Renal cortex interstitium (tissue), 11 donors: ENCODE measurements at regions not wholly inside any gene's neighbourhood (a gene's known extent, or its start where the extent isn't known, plus 50 kb on each side); places are given as distances from the start of the nearest gene placed in this dataset.

Experiments
- DNase-seq, 11 donors: peaks; one replicate each; pipeline ENCODE4 v3.0.0-alpha.2; 2013; ENCODE audit warnings: low read depth in 9 of 11, low spot score in 4 of 11; ENCODE audit errors: extremely low read depth in 1 of 11

- no peak for DNase-seq
Measured at GRCh38 chr1:60596791-60597750, 485.3 kb upstream of the NFIA start.

GRCh38 chr1:60591583-60591982 lies 490.8 kb upstream of the NFIA start:
- no peak for DNase-seq

GRCh38 chr1:60589916-60590315 lies 492.4 kb upstream of the NFIA start:
- no peak for DNase-seq

- no peak for DNase-seq
Measured at GRCh38 chr1:60589046-60589748, 493.2 kb upstream of the NFIA start.

- DNase-seq: no peak
Measured at GRCh38 chr1:60584371-60584770, 498.0 kb upstream of the NFIA start.

DNA sequence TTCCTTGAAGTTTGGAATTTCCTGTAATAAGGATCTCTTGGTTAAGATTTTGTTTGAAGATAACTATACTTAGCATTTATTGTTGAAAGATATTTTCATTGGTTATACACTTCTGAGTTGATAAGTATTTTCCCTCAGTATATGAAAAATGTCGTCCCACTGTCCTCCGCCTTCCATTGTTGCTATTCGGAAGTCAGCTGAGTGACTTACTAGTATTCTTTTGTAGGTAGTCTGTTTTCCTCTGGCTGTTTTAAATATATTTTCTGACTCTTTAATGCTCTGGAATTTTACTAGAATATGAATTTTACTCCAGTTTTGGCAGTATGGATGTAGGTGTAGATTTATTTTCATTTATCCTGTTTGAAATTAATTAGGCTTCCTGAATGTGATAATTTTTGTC lies 498.7 kb upstream of the NFIA start:
- no peak for DNase-seq

DNA sequence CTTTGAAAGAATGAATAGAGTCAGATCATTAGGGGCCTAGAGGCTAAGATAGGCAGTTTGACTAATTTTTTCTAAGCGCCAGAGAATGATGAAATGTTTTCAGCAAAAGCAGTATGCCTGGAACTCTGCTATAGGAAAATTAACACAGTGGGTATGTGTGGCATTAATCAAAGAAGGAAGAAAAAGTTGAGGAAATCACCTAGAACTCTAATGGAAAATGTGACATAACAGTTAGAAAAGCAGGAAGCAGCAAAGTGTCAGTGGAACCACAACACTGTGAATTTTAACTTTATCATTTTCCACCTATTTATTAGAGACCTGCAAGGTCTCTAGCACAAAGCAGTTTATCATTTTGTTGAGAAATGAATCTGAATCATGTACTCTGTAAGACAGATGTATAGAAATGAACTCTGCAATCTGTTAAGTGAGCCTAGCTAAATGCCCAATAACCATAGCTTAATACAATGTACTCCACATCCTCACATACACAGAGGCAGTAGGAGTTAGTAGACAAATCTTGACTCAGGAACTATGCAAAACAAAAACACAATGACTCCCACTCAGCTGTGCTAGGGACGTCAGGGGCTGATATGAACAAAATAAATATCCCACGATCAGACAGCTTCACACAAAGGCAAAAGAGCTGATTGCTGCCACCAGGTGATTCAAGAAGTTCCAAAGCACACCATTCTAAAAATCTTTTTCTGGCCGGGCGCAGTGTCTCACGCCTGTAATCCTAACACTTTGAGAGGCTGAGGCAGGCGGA lies 500.7 kb upstream of the NFIA start:
- peak in 1 of 11 donors; percentile 12 for DNase-seq

DNA sequence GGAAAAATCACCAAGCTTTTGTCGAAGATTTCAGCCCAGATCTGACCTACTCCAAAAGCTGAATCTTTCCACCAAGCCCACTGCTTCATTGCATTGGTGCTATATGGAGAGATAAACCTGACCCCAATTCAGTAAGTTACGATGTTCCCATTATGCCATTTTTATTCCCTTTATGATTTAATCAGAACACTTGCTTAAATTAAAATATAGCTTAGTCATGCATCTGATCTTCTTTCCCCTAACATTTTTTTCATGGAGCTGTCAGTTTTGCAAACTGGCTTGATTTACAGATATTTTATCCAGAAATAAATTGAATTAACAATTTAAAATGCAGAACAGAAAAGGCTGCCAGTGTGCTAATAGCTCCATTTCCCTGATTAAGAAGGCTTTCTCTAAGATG lies 503.5 kb upstream of the C1orf87 start:
- no peak for DNase-seq

DNA sequence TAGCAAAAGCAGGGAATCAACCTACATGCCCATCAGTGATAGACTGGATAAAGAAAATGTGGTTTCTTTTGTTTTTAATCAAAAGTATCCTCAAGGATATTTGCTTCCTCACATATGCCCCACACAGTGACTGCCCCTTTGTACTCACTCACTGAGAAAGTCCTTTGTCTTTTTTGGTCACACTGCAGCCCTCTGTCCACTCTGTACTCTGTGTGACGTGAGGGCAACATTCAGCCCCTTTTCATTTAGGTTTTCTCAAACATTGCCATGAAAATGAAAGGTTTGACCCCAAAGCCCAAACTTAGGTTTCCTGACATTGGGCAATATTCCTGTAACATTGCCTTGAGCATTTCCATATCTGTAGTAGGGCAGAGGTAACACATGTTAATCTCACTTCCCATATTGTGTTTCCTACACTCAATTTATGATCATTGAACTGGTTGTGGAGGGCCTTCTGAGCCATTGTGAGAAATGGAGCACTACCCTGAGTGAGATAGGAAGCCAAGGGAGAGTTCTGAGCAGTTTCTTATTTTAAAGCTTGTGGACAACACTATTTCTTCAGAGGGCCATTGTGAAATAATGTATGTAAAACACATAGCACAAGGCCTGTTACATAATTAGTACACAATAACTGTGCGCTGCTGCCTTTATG lies 501.9 kb upstream of the C1orf87 start:
- DNase-seq: no peak

GRCh38 chr1:60573726-60574409 lies 500.3 kb upstream of the C1orf87 start:
- DNase-seq: no peak

GRCh38 chr1:60573121-60573520 lies 499.6 kb upstream of the C1orf87 start:
- no peak for DNase-seq

DNA sequence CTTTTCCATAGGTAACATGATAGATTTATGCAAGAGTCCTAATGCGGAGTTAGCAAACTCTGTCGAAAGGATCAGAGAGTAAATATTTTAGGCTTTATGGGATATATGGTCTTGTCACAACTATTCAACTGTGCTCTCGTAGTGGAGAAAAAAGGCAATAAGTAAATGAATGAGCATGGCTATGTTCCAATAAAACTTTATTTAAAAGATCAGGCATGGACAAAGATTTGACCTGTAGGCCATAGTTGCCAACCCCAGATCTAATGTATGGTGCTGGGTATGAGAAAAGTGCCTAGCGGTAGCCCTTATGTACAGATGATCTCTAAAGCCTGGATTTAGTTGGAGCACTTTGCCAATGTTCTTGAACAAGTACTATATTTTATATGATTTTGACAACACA lies 498.8 kb upstream of the C1orf87 start:
- DNase-seq: no peak

GRCh38 chr1:60571811-60572210 lies 498.2 kb upstream of the C1orf87 start:
- DNase-seq: no peak

DNA sequence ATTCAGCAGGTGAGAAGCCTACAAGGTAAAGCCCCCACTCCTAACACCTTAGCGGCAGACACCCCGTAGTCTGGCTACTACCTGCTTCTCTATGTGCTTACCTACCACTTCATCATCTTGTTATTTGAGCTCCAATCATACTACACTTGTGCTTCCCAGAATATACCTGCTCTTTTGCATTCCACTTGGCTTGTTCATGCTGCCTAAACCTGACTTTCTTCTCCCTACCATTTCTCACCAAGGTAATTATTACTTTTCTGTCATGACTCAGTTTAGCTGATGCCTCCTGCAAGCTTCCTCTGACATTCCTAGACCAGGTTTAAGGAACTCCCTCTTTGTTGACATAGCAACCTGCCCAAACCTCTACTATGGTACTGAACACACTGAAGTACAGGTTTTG lies 495.6 kb upstream of the C1orf87 start:
- no peak for DNase-seq

DNA sequence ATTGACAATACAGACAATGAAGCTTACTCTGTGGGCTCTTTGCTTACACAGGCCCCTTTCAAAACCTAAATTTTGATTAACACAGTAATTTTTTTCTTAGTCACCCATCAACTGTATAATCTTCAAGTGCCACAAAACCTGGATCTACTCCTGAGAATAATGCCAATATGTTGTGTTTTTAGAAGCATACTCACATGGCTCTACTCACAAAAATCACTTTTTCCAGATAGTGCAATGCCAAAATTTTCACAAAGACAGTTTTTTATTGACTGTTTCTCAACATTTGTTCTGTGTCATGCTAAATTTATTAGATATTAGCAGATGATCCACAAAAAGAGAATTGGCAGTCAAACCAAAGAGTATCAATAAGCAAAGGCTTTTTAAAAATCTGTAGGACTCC lies 493.7 kb upstream of the C1orf87 start:
- DNase-seq: no peak

- no peak for DNase-seq
Measured at GRCh38 chr1:60564916-60565750, 491.6 kb upstream of the C1orf87 start.

DNA sequence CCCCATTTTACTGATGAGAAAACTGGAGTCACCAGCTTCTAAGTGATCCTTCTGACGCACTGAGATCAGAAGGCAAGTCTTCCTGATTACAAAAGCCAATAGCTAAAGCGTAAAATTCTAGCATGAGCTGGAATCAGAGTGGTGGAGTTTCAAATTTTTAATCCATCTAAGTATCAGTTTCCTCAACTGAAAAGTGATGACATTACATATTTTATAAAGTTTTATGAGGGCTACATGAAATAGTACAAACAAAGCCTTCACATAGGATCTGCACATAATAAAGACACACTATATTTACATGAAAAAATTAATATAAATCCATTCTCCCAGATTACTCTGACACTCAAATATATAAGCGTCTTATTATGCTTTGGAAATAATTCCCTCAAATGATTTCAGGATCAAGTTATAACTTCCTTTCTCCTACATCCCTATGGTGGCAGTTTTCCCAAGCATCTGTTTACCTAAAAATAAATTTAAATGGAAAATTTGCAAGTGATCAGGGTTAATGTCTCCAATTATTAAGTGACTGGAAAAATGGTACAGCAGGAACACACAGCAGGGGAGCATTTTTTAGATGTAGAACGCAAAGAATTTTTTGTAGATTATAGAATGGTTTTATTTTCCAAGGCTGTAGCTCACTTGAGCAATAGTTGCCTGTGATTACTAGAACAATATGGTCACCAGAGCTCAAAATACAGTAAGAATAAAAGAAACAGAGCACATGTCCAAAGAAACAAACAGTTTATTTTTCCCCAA lies 490.4 kb upstream of the C1orf87 start:
- no peak for DNase-seq
